Mucosa of rectum (tissue), 2 donors: ENCODE measurements at regions not wholly inside any gene's neighbourhood (a gene's known extent, or its start where the extent isn't known, plus 50 kb on each side); places are given as distances from the start of the nearest gene placed in this dataset.

ENCODE experiments used
- H3K27ac ChIP-seq, 2 donors: one replicate each; pipeline ENCODE4 v1.7.0; 2013; ENCODE audit warnings: inconsistent platforms in 2 of 2, low read depth in 2 of 2, low read length in 2 of 2
- H3K27me3 ChIP-seq, 2 donors: one replicate each; pipeline ENCODE4 v1.7.0; 2013; ENCODE audit warnings: low read length in 2 of 2; ENCODE audit not compliant: control insufficient read depth in 2 of 2, insufficient read depth in 2 of 2
- H3K36me3 ChIP-seq, 2 donors: one replicate each; pipeline ENCODE4 v1.7.0; 2013; ENCODE audit warnings: low read length in 2 of 2; ENCODE audit not compliant: control insufficient read depth in 2 of 2, insufficient read depth in 2 of 2
- H3K4me1 ChIP-seq, 2 donors: one replicate each; pipeline ENCODE4 v1.7.0; 2013; ENCODE audit warnings: low read length in 2 of 2, mild to moderate bottlenecking in 1 of 2; ENCODE audit not compliant: control insufficient read depth in 2 of 2, insufficient read depth in 2 of 2
- H3K4me3 ChIP-seq, 2 donors: one replicate each; pipeline ENCODE4 v1.7.0; 2013; ENCODE audit warnings: low read length in 2 of 2
- H3K9ac ChIP-seq, 2 donors: one replicate each; pipeline ENCODE4 v1.7.0; 2013; ENCODE audit warnings: low read length in 2 of 2, low read depth in 1 of 2, mild to moderate bottlenecking in 1 of 2
- H3K9me3 ChIP-seq, 2 donors: one replicate each; pipeline ENCODE4 v1.7.0; 2013; ENCODE audit warnings: low read length in 2 of 2; ENCODE audit not compliant: control insufficient read depth in 2 of 2
- donor health status: healthy.
- donor health status: Normal muscosa, but diverticular disease.

DNA sequence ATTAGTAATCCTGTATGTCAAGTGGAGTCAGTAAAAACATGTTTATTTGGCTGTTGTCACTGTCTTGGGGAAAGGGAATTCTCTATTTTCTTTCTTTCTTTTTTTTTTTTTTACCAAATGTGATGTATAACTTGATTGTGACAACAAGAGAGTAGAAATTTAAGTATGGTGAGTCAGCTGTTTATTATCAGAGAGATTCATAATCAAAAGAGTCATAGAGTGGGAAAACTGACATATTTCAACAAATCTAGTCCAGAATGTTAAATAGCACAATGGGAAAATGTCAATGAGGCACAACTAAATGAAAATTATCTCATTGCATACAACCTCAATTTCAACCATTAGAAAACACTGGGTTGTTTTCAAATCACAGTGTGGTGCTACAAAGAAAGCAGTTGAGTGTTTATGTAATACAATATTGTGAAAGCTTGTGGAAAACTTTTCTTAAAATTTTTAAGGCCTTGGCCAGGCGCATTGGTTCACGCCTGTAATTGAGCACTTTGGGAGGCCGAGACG, 111.9 kb upstream of the DTNA start:
- no peak overlapping the region for H3K4me3 ChIP-seq
- H3K27me3 ChIP-seq = no peaks in the 10 kb centered on the region
- no peaks in the 10 kb centered on the region for H3K4me1 ChIP-seq
- H3K27ac ChIP-seq = no peak overlapping the region
- H3K36me3 ChIP-seq = no peaks in the 10 kb centered on the region
- H3K9me3 ChIP-seq = no peaks in the 10 kb centered on the region
- H3K9ac ChIP-seq = no peak overlapping the region

DNA sequence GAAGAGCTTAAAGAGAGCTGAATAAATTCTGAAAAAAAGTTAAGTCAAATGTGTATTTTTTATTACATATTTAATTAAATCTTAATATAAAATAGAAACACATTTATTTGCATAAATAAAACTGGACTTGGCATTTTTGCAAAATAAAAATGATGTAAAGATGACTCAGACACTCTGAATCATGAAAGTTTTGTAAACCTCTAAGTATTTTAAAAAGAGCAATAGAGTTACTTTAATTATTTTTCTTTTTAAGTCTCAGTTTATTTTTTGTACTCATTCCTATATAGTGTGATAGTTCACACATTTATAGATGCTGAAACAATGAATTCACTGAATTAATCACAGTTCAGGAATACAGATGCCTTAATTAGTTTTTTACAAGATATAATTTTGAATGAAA, 109.9 kb upstream of the DTNA start:
- H3K9ac ChIP-seq = no peak overlapping the region
- H3K27ac ChIP-seq = no peak overlapping the region
- no peaks in the 10 kb centered on the region for H3K9me3 ChIP-seq
- no peaks in the 10 kb centered on the region for H3K4me1 ChIP-seq
- no peak overlapping the region for H3K4me3 ChIP-seq
- no peaks in the 10 kb centered on the region for H3K36me3 ChIP-seq
- no peaks in the 10 kb centered on the region for H3K27me3 ChIP-seq

DNA sequence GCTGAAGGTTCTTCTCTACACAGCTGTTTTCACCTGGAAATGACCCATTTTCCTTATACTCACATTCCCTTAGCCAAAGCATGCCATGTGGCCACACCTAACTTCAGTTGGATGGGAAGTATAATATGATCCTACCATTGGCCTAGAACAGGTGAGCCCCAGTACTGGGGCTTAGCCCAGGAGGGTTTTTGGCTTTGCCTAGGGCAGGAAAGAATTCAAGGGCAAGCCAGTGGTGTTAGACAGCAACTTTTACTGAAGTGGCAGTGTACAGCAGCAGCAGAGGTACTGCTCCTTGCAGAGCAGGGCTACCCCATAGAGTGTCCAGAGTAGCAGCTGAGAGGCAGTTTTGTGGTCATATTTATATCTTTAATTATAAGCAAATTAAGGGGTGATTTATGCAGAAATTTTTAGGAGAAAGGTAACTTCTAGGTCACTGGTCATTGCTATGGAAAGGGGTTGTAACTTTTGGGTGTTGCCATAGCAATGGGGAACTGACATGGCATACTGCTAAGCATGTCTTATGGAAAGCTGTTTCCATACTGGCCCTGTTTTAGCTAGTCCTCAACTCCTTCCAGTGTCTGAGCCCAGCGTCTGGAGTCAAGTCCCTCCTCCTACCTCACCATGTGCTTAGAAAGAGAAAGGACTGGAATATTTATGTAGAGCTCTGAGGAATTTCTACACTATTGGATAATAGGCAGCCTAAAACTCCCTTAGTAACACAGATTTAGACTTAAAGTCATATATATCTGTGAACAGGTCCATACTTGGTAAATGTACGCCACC, 109.0 kb upstream of the DTNA start:
- Histone ChIP-seq H3K36me3 (no peaks in the 10 kb centered on the region), H3K27me3 (no peaks in the 10 kb centered on the region), H3K27ac (no peak overlapping the region), H3K4me1 (no peaks in the 10 kb centered on the region), H3K9me3 (no peaks in the 10 kb centered on the region), H3K4me3 (no peak overlapping the region), H3K9ac (no peak overlapping the region)

DNA sequence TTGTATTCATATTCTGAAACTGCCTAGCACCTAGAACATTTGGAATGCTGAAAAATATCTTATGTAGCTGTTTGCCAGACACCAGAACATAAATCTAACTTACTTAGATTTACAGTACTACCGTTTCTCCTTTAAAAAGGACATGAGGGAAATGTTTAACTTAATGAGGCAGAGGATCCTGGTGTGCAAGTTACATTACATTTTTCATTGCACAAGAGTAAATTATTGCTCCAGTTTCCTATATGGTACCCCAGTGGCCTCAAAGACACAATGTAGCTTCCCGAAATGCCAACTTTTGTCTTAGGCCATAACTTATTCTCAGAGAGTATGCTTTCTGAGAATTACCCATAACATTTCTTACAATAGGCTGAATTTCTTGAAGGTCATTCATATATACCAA, 105.5 kb upstream of the DTNA start:
- no peak overlapping the region for H3K27ac ChIP-seq

DNA sequence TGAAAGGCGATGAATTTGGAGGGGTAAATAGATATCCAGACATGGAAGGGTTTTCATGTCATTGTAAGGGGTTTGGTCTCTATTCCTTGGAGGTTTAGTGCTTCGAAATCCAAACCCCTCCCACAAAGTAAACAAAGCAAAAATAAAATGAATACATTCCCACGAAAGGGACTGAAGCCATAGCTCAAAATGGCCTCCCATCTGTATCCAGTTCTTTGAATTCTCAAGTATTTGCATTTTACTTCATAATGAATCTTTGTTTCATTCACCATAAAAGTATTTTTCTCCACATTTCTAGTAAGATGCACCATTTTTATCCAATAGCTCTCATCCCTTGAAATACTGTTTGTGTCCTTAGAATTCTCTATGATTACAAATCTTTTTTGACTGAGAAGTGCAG, 103.2 kb upstream of the DTNA start:
- no peaks in the 10 kb centered on the region for H3K4me1 ChIP-seq

More for the DNA sequence above, 105.5 kb upstream of the DTNA start:
- H3K9ac ChIP-seq = no peak overlapping the region
- H3K36me3 ChIP-seq = no peaks in the 10 kb centered on the region
- no peaks in the 10 kb centered on the region for H3K27me3 ChIP-seq
- no peaks in the 10 kb centered on the region for H3K4me1 ChIP-seq
- H3K9me3 ChIP-seq = no peaks in the 10 kb centered on the region
- H3K4me3 ChIP-seq = no peak overlapping the region

DNA sequence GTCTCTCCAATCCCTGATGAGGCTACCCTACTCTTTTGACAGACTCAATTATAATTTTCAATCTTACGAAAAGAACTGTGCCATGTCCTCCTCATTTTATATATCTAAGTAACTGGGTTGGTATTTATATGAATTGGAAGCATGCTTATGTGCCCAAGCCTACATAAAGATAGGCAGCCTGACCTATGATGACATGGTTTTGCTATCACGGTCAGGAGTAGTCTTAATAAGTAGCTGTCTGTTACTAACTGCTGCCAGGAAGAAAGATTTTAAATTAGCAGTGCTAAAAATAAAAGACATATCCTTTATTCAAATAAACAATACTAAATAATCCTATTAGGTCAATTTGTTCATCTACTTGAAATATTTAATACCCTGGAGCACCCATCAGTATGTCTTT, 102.0 kb upstream of the DTNA start:
- Histone ChIP-seq H3K4me3 (no peak overlapping the region), H3K4me1 (no peaks in the 10 kb centered on the region), H3K36me3 (no peaks in the 10 kb centered on the region), H3K9ac (no peak overlapping the region), H3K9me3 (no peaks in the 10 kb centered on the region), H3K27ac (no peak overlapping the region), H3K27me3 (no peaks in the 10 kb centered on the region)

More for the DNA sequence above, 103.2 kb upstream of the DTNA start:
- Histone ChIP-seq H3K36me3 (no peaks in the 10 kb centered on the region), H3K4me3 (no peak overlapping the region), H3K9ac (no peak overlapping the region), H3K27ac (no peak overlapping the region), H3K27me3 (no peaks in the 10 kb centered on the region), H3K9me3 (no peaks in the 10 kb centered on the region)

- no peaks in the 10 kb centered on the region for H3K27me3 ChIP-seq
- no peak overlapping the region for H3K4me3 ChIP-seq
- no peaks in the 10 kb centered on the region for H3K9me3 ChIP-seq
- no peak overlapping the region for H3K9ac ChIP-seq
- no peak overlapping the region for H3K27ac ChIP-seq
- no peaks in the 10 kb centered on the region for H3K36me3 ChIP-seq
- H3K4me1 ChIP-seq = no peaks in the 10 kb centered on the region
Observed at GRCh38 chr18:34609986-34610648, 100.0 kb upstream of the DTNA start.

- Histone ChIP-seq H3K27ac (no peak overlapping the region), H3K9ac (no peak overlapping the region), H3K4me1 (no peaks in the 10 kb centered on the region), H3K9me3 (no peaks in the 10 kb centered on the region), H3K36me3 (no peaks in the 10 kb centered on the region), H3K27me3 (no peaks in the 10 kb centered on the region), H3K4me3 (no peak overlapping the region)
Observed at GRCh38 chr18:34611904-34612303, 98.2 kb upstream of the DTNA start.

DNA sequence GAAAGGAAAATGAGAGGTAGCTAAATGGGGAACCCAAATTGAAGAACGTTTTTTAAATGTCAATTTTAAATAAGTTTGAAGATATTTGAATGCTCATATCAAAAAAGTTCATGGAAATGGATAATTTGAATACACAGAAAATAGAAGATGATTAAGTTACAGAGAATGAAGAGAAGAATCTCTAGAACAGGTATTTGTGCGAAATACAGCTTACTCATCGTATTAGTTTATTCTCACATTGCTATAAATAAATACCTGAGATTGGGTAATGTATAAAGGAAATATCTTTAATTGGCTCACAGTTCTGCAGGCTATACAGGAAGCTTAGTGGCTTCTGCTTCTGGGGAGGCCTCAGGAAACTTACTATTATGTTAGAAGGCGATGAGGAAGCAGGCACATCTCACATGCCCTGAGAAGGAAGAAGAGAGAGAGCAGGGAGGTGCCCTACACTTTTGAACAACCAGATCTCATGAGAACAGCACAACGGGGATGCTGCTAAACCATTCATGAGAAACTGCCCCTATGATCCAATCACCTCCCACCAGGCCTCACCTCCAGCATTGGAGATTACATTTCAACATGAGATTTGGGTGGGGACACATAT, 89.7 kb upstream of the DTNA start:
- Histone ChIP-seq H3K4me3 (no peak overlapping the region), H3K27ac (no peak overlapping the region), H3K4me1 (no peaks in the 10 kb centered on the region), H3K9me3 (no peaks in the 10 kb centered on the region), H3K9ac (no peak overlapping the region), H3K36me3 (no peaks in the 10 kb centered on the region), H3K27me3 (no peaks in the 10 kb centered on the region)

- no peaks in the 10 kb centered on the region for H3K36me3 ChIP-seq
- H3K4me3 ChIP-seq = no peak overlapping the region
- no peak overlapping the region for H3K9ac ChIP-seq
- no peak overlapping the region for H3K27ac ChIP-seq
- H3K9me3 ChIP-seq = no peaks in the 10 kb centered on the region
- H3K27me3 ChIP-seq = no peaks in the 10 kb centered on the region
- H3K4me1 ChIP-seq = no peaks in the 10 kb centered on the region
Observed at GRCh38 chr18:34623557-34623956, 86.5 kb upstream of the DTNA start.
